ENCODE measurements at regions not wholly inside any gene's neighbourhood (a gene's known extent, or its start where the extent isn't known, plus 50 kb on each side); places are given as distances from the start of the nearest gene placed in this dataset.

DNA sequence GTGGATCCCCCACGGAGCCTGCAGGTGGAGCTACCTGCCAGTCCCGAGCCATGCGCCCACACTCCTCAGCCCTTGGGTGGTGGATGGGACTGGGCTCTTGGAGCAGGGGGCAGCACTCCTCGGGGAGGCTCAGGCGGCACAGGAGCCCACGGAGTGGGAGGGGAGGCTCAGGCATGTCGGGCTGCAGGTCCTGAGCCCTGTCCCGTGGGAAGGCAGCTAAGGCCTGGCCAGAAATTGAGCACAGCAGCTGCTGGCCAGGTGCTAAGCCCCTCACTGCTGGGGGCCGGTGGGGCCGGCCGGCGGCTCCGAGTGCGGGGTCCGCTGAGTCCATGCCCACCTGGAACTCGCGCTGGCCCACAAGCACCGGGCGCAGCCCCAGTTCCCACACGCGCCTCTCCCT is 91.7 kb upstream of the ACVR1 start:
- TF ChIP-seq POLR2AphosphoS5 (IDR thresholded peaks at IDR 0.05), result no peak
- TF ChIP-seq, protein P1, sequence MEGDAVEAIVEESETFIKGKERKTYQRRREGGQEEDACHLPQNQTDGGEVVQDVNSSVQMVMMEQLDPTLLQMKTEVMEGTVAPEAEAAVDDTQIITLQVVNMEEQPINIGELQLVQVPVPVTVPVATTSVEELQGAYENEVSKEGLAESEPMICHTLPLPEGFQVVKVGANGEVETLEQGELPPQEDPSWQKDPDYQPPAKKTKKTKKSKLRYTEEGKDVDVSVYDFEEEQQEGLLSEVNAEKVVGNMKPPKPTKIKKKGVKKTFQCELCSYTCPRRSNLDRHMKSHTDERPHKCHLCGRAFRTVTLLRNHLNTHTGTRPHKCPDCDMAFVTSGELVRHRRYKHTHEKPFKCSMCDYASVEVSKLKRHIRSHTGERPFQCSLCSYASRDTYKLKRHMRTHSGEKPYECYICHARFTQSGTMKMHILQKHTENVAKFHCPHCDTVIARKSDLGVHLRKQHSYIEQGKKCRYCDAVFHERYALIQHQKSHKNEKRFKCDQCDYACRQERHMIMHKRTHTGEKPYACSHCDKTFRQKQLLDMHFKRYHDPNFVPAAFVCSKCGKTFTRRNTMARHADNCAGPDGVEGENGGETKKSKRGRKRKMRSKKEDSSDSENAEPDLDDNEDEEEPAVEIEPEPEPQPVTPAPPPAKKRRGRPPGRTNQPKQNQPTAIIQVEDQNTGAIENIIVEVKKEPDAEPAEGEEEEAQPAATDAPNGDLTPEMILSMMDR (IDR thresholded peaks at IDR 0.05), result no peak
- no peak for TF ChIP-seq POLR2A (IDR thresholded peaks at IDR 0.05)
- intact Hi-C loops (cut with DNase I), result no loop called here
- Histone ChIP-seq H3K36me3 (no peaks in the 10 kb centered on the region), H3K27me3 (replicated peaks; ENCODE audit: insufficient read depth) (no peaks in the 10 kb centered on the region), H3K9me3 (no peaks in the 10 kb centered on the region), H3K4me3 (no peak overlapping the region), H3K27ac (no peak overlapping the region), H3K4me1 (replicated peaks) (no peaks in the 10 kb centered on the region)
- WGBS, result 95% methylated on average over 18 of the region's 21 CpGs
- no peak for DNase-seq (ENCODE audit: low spot score)

DNA sequence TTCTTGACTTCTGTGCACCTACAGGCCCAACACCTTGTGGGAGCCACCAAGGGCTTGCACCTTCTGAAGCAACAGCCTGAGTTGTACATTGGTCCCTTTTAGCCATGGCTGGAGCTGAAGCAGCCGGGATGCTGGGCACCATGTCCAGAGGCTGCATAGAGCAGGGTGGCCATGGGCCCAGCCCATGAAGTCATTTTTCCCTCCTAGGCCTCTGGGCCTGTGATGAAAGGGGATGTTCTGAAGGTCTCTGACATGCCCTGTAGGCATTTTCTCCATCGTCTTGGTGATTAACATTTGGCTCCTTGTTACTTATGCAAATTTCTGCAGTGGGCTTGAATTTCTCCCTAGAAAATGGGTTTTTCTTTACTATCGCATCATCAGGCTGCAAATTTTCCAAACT is 83.1 kb upstream of the ACVR1 start:
- Histone ChIP-seq H3K27ac (no peak overlapping the region), H3K9me3 (no peaks in the 10 kb centered on the region), H3K4me1 (replicated peaks) (no peaks in the 10 kb centered on the region), H3K4me3 (no peak overlapping the region), H3K27me3 (replicated peaks; ENCODE audit: insufficient read depth) (no peaks in the 10 kb centered on the region), H3K36me3 (no peaks in the 10 kb centered on the region)
- DNase-seq (ENCODE audit: low spot score), result no peak
- WGBS, result 90% methylated on average over 3 of the region's 3 CpGs
- TF ChIP-seq, protein P1 (IDR thresholded peaks at IDR 0.05), result no peak
- no peak for TF ChIP-seq POLR2A (IDR thresholded peaks at IDR 0.05)
- no peak for TF ChIP-seq POLR2AphosphoS5 (IDR thresholded peaks at IDR 0.05)
- intact Hi-C loops (cut with DNase I), result no loop called here

DNA sequence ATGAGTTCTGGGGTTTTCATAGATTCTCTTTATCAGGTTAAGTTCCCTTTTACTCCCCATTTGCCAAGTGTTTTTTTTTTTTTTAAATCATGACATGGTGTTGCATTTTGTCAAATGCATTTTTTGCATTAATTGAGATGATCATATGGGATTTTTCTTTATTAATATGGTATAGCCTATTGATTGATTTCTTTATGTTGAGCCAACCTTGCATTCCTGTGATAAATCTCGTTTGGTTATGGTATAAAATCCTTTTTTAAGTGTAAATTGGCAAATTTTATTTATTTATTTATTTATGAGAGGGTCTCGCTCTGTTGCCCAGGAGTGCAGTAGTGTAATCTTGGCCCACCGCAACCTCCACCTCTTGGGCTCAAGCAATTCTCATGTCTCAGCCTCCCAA is 81.5 kb upstream of the ACVR1 start:
- Histone ChIP-seq H3K4me1 (replicated peaks) (no peaks in the 10 kb centered on the region), H3K4me3 (no peak overlapping the region), H3K9me3 (no peaks in the 10 kb centered on the region), H3K27me3 (replicated peaks; ENCODE audit: insufficient read depth) (no peaks in the 10 kb centered on the region), H3K27ac (no peak overlapping the region), H3K36me3 (no peaks in the 10 kb centered on the region)
- TF ChIP-seq POLR2AphosphoS5 (IDR thresholded peaks at IDR 0.05) (no peak), POLR2A (IDR thresholded peaks at IDR 0.05) (no peak)
- TF ChIP-seq, protein P1 (IDR thresholded peaks at IDR 0.05), result no peak
- no peak for DNase-seq (ENCODE audit: low spot score)
- intact Hi-C loops (cut with DNase I), result no loop called here
- 72% methylated on average over 3 of the region's 3 CpGs for WGBS

DNA sequence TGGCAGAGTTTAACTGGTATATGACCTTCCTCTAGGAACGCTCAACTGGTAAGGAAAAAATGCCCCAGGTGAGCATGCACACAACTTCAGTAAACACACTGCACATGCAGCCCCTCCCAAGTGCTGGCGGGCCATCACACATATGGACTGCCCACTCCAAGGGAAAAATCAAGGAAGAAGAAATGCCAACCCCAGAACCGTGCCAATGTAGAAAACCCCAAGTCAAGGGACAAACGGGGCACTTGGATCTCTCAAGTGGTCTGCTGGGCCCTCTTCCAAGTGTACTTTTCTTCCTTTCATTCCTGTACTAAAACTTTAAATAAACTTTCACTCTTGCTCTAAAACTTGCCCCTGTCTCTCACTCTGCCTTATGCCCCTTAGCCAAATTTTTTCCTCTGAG is 76.4 kb upstream of the ACVR1 start:
- intact Hi-C loops (cut with DNase I), result no loop called here
- no peaks in the 10 kb centered on the region for H3K27me3 ChIP-seq (replicated peaks; ENCODE audit: insufficient read depth)
- H3K4me1 ChIP-seq (replicated peaks), result no peaks in the 10 kb centered on the region
- H3K27ac ChIP-seq, result no peak overlapping the region
- TF ChIP-seq, protein P1 (IDR thresholded peaks at IDR 0.05), result no peak
- TF ChIP-seq POLR2AphosphoS5 (IDR thresholded peaks at IDR 0.05) (no peak), POLR2A (IDR thresholded peaks at IDR 0.05) (no peak)
- no peak for DNase-seq (ENCODE audit: low spot score)
- no peak overlapping the region for H3K4me3 ChIP-seq
- WGBS, result 49% methylated on average over 4 of the region's 4 CpGs
- no peaks in the 10 kb centered on the region for H3K36me3 ChIP-seq
- no peaks in the 10 kb centered on the region for H3K9me3 ChIP-seq

DNA sequence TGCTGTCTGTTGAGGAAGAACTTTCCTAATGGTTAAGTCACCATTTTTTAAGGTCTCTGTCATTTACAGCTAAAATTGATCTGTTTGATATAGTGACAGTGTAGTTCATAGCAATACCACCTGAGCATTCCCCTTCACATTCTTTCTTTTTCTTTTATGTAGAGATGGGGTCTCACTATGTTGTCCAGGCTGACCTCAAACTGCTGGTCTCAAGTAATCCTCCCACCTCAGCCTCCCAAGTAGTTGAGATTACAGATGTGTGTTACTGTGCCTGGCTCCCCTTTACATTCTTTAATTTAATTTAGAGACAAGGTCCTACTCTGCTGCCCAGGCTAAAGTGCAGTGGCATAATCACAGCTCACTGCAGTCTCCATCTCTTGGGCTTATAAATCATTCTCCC is 72.7 kb upstream of the ACVR1 start:
- intact Hi-C loops (cut with DNase I), result no loop called here
- DNase-seq (ENCODE audit: low spot score), result no peak
- Histone ChIP-seq H3K27ac (no peak overlapping the region), H3K27me3 (replicated peaks; ENCODE audit: insufficient read depth) (no peaks in the 10 kb centered on the region), H3K9me3 (no peaks in the 10 kb centered on the region), H3K4me1 (replicated peaks) (no peaks in the 10 kb centered on the region), H3K36me3 (no peaks in the 10 kb centered on the region), H3K4me3 (no peak overlapping the region)
- TF ChIP-seq, protein P1 (IDR thresholded peaks at IDR 0.05), result no peak
- TF ChIP-seq POLR2A (IDR thresholded peaks at IDR 0.05), result no peak
- no peak for TF ChIP-seq POLR2AphosphoS5 (IDR thresholded peaks at IDR 0.05)

Measured in prostate gland (tissue), 2 donors.